KMS-11 (cell line): ENCODE measurements at regions not wholly inside any gene's neighbourhood (a gene's known extent, or its start where the extent isn't known, plus 50 kb on each side); places are given as distances from the start of the nearest gene placed in this dataset.

ENCODE experiments used
- H2AFZ ChIP-seq: fragments of 200-600 bp; sonication (generic); 2 replicates; pipeline ENCODE4 v1.6.1; 2016; ENCODE audit warnings: antibody characterized with exemption, mixed run types, low read depth
- H3K27ac ChIP-seq: fragments of 200-600 bp; sonication (generic); 2 replicates; pipeline ENCODE4 v1.6.1; 2016; ENCODE audit warnings: mild to moderate bottlenecking, mixed run types
- H3K27me3 ChIP-seq: fragments of 200-600 bp; sonication (generic); 2 replicates; pipeline ENCODE4 v1.6.1; 2017; ENCODE audit warnings: mild to moderate bottlenecking, low read depth, mixed run types, moderate library complexity; ENCODE audit not compliant: insufficient read depth
- H3K36me3 ChIP-seq: fragments of 200-600 bp; sonication (generic); 2 replicates; pipeline ENCODE4 v1.6.1; 2017; ENCODE audit warnings: mild to moderate bottlenecking, mixed run types; ENCODE audit not compliant: insufficient read depth
- H3K4me1 ChIP-seq: fragments of 200-600 bp; sonication (generic); 2 replicates; pipeline ENCODE4 v1.6.1; 2016; ENCODE audit warnings: mild to moderate bottlenecking, low read depth, mixed run types; ENCODE audit not compliant: poor library complexity, severe bottlenecking
- H3K4me2 ChIP-seq: fragments of 200-600 bp; sonication (generic); 2 replicates; pipeline ENCODE4 v1.7.0; 2016; ENCODE audit warnings: mild to moderate bottlenecking, mixed run types
- H3K4me3 ChIP-seq: fragments of 200-600 bp; sonication (generic); IDR thresholded peaks from 2 replicates; pipeline ENCODE4 v1.6.1; 2017; ENCODE audit warnings: low read depth, low read length, mixed read lengths; ENCODE audit not compliant: insufficient read depth
- H3K79me2 ChIP-seq: fragments of 200-600 bp; sonication (generic); 2 replicates; pipeline ENCODE4 v1.6.1; 2016; ENCODE audit warnings: low read depth, mixed run types; ENCODE audit not compliant: insufficient read depth
- H3K9ac ChIP-seq: fragments of 200-600 bp; sonication (generic); 2 replicates; pipeline ENCODE4 v1.6.1; 2016; ENCODE audit warnings: mild to moderate bottlenecking, mixed run types
- H4K20me1 ChIP-seq: fragments of 200-600 bp; sonication (generic); 2 replicates; pipeline ENCODE4 v1.6.1; 2016; ENCODE audit warnings: mild to moderate bottlenecking, mixed run types; ENCODE audit not compliant: insufficient read depth
- TF ChIP-seq, protein P1 (sequence below): fragments of 200-600 bp; sonication (generic); conservative IDR thresholded peaks from 2 replicates; pipeline ENCODE4 v1.6.1; 2017; ENCODE audit warnings: low read depth, mild to moderate bottlenecking, antibody characterized with exemption, low read length, moderate library complexity, mixed read lengths

DNA sequence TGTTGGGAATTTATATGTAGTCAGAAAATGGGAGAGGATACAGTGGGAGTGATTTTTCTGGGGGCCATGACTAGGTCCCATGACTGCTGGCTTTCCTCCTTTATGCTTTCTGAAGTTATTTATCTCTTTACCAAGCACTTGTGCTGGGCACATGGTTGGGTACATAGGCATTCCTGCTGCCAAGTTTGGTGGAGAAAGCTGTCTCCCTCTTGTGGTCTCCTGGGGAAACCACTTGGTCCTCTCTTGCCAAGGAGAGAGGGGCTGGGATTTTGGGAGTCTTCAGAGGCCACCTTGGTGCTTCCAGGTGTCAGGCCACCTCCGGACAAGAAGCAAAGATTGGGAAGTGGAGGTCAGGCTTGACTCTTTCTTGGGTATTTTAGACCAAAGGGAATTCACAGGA, 120.2 kb upstream of the KCNE2 start:
- no peaks in the 10 kb centered on the region for H3K36me3 ChIP-seq
- TF ChIP-seq, protein P1, sequence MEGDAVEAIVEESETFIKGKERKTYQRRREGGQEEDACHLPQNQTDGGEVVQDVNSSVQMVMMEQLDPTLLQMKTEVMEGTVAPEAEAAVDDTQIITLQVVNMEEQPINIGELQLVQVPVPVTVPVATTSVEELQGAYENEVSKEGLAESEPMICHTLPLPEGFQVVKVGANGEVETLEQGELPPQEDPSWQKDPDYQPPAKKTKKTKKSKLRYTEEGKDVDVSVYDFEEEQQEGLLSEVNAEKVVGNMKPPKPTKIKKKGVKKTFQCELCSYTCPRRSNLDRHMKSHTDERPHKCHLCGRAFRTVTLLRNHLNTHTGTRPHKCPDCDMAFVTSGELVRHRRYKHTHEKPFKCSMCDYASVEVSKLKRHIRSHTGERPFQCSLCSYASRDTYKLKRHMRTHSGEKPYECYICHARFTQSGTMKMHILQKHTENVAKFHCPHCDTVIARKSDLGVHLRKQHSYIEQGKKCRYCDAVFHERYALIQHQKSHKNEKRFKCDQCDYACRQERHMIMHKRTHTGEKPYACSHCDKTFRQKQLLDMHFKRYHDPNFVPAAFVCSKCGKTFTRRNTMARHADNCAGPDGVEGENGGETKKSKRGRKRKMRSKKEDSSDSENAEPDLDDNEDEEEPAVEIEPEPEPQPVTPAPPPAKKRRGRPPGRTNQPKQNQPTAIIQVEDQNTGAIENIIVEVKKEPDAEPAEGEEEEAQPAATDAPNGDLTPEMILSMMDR = peak; percentile 42
- no peak overlapping the region for H3K4me2 ChIP-seq
- no peak overlapping the region for H2AFZ ChIP-seq
- H3K9ac ChIP-seq = no peak overlapping the region
- no peak overlapping the region for H3K27ac ChIP-seq
- H3K4me3 ChIP-seq = no peak overlapping the region
- H3K27me3 ChIP-seq = no peaks in the 10 kb centered on the region
- no peaks in the 10 kb centered on the region for H4K20me1 ChIP-seq
- H3K79me2 ChIP-seq = no peaks in the 10 kb centered on the region
- H3K4me1 ChIP-seq = no peaks in the 10 kb centered on the region

DNA sequence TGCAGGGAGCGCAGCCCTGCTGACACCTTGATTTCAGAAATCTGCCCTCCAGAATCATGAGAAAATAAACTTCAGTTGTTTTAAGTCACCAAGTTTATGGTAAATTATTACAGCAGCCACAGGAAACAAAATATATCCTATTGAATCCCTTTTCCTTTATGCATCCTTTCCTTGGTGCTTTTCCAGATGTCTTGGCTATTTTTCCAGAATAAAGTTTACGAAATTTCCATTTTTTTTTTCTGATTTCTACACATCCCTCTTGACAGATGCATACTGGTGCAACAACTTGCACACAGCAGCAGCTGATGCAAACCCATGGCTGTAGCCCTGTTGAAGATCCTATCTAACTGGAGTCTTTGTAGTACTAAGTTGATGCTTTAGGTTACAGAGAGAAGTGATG, 111.1 kb upstream of the KCNE2 start:
- no peak overlapping the region for H2AFZ ChIP-seq
- H3K27me3 ChIP-seq = no peaks in the 10 kb centered on the region
- no peaks in the 10 kb centered on the region for H4K20me1 ChIP-seq
- no peaks in the 10 kb centered on the region for H3K36me3 ChIP-seq
- no peak overlapping the region for H3K4me3 ChIP-seq
- H3K79me2 ChIP-seq = no peaks in the 10 kb centered on the region
- TF ChIP-seq, protein P1 = no peak
- H3K9ac ChIP-seq = no peak overlapping the region
- no peak overlapping the region for H3K27ac ChIP-seq
- no peaks in the 10 kb centered on the region for H3K4me1 ChIP-seq
- no peak overlapping the region for H3K4me2 ChIP-seq

DNA sequence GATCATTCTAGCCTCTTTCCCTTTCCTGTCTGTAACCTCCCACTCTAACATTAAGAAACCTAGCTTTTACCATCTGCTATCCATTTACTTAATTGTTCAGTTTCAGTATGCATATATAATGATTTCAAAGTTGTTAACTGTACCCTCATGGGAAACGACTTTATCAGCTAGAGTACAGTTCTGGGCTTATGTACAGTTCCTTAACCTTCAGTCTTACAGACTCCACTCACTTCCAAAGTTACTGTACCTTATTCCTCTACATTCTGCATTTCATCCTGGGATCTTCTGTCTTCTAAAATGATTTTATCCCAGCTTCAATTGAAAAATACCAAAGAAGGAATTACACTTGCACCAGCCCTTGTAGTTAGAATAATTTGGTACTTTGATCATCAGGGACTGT, 108.7 kb upstream of the KCNE2 start:
- Histone ChIP-seq H3K27me3 (no peaks in the 10 kb centered on the region), H4K20me1 (no peaks in the 10 kb centered on the region), H3K4me2 (no peak overlapping the region), H3K79me2 (no peaks in the 10 kb centered on the region), H3K9ac (no peak overlapping the region), H3K36me3 (no peaks in the 10 kb centered on the region), H2AFZ (no peak overlapping the region), H3K4me1 (no peaks in the 10 kb centered on the region), H3K4me3 (no peak overlapping the region), H3K27ac (no peak overlapping the region)
- TF ChIP-seq, protein P1 = no peak

DNA sequence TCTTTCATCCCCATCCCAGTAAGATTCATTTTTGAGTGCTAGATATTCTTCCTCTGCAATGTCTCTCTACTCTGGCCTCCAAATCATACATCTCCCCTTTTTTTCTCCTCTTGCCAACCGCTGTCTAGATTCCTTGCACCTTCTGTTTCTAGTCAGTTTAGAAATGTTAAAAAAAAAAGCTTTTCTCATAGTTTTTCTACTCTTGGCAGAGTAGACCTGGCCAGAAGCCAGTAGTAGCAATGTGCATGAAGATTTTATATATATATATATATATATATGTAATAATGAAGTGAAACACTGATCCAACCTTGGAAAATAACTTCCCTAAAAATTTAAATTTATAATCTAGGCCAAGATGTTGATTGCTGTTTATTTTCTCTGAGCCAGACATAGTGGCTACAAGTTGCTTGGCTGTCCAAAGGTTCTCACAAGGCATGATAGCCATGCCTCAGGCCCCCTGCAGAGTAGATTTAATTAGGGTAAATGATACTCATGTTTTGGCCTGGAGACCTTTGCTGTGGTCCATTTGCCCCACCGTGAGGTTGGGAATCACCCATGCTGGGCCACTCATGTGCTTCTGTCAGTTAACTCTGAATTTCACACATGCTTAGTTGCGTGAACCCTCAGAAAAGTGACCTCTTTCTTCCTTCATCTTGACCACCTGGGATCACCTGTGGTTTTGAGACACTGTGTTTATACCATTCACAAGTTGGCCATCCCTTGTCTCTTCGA, 103.4 kb upstream of the KCNE2 start:
- Histone ChIP-seq H3K27me3 (no peaks in the 10 kb centered on the region), H3K36me3 (no peaks in the 10 kb centered on the region), H3K27ac (no peak overlapping the region), H2AFZ (no peak overlapping the region), H3K4me3 (no peak overlapping the region), H3K4me2 (no peak overlapping the region), H4K20me1 (no peaks in the 10 kb centered on the region), H3K9ac (no peak overlapping the region), H3K4me1 (no peaks in the 10 kb centered on the region), H3K79me2 (no peaks in the 10 kb centered on the region)
- TF ChIP-seq, protein P1 = no peak
